Activated naive CD8-positive, alpha-beta T cell treated with anti-CD3 and anti-CD28 coated beads, Interleukin-2, amount 50 U/mL, for 24 hours (primary cell): ENCODE measurements at regions not wholly inside any gene's neighbourhood (a gene's known extent, or its start where the extent isn't known, plus 50 kb on each side); places are given as distances from the start of the nearest gene placed in this dataset.

Source experiments
- ATAC-seq: fragments of 150-1000 bp; cut with Tn5 transposase; one replicate; pipeline ENCODE4 v1.10.0; 2021
- DNase-seq: peaks from one replicate; pipeline ENCODE4 v3.0.0; 2021
- H3K27ac Mint-ChIP-seq: one replicate; pipeline ENCODE4 v1.8.0; 2021; ENCODE audit warnings: mild to moderate bottlenecking, mixed read lengths
- H3K27me3 Mint-ChIP-seq: one replicate; pipeline ENCODE4 v1.8.0; 2021; ENCODE audit warnings: mixed read lengths
- H3K36me3 Mint-ChIP-seq: one replicate; pipeline ENCODE4 v1.8.0; 2021; ENCODE audit warnings: low read depth, mixed read lengths
- H3K4me1 Mint-ChIP-seq: one replicate; pipeline ENCODE4 v1.8.0; 2021; ENCODE audit warnings: mixed read lengths
- H3K4me3 Mint-ChIP-seq: one replicate; pipeline ENCODE4 v1.8.0; 2021; ENCODE audit warnings: mild to moderate bottlenecking, moderate library complexity, mixed read lengths
- H3K9me3 Mint-ChIP-seq: one replicate; pipeline ENCODE4 v1.8.0; 2021; ENCODE audit warnings: mixed read lengths

GRCh38 chr1:4029376-4029775 lies 129.3 kb upstream of the C1orf174 start:
- Mint-ChIP-seq H3K4me1 (peaks cover 4% of the 10 kb centered on the region), H3K27me3 (peaks cover 16% of the 10 kb centered on the region), H3K9me3 (peaks cover 8% of the 10 kb centered on the region), H3K27ac (no peak overlapping the region), H3K4me3 (no peak overlapping the region), H3K36me3 (no peaks in the 10 kb centered on the region)
- DNase-seq = no peak
- ATAC-seq = no peak

- ATAC-seq = no peak
- Mint-ChIP-seq H3K36me3 (no peaks in the 10 kb centered on the region), H3K27me3 (peaks cover 12% of the 10 kb centered on the region), H3K4me1 (peaks cover 4% of the 10 kb centered on the region), H3K4me3 (no peak overlapping the region), H3K9me3 (peaks cover 8% of the 10 kb centered on the region), H3K27ac (no peak overlapping the region)
- no peak for DNase-seq
Observed at GRCh38 chr1:4032571-4032970, 132.5 kb upstream of the C1orf174 start.

GRCh38 chr1:4033129-4033676 lies 133.1 kb upstream of the C1orf174 start:
- DNase-seq (no peak), ATAC-seq (no peak)
- H3K36me3 Mint-ChIP-seq = no peaks in the 10 kb centered on the region
- H3K4me1 Mint-ChIP-seq = no peaks in the 10 kb centered on the region
- H3K4me3 Mint-ChIP-seq = no peak overlapping the region
- H3K27me3 Mint-ChIP-seq = peaks cover 12% of the 10 kb centered on the region
- no peak overlapping the region for H3K27ac Mint-ChIP-seq
- H3K9me3 Mint-ChIP-seq = peaks cover 8% of the 10 kb centered on the region

GRCh38 chr1:4033713-4034112 lies 133.6 kb upstream of the C1orf174 start:
- peaks cover 12% of the 10 kb centered on the region for H3K27me3 Mint-ChIP-seq
- H3K9me3 Mint-ChIP-seq = peaks cover 8% of the 10 kb centered on the region
- ATAC-seq = no peak
- DNase-seq = no peak
- no peak overlapping the region for H3K27ac Mint-ChIP-seq
- no peaks in the 10 kb centered on the region for H3K4me1 Mint-ChIP-seq
- H3K36me3 Mint-ChIP-seq = no peaks in the 10 kb centered on the region
- H3K4me3 Mint-ChIP-seq = no peak overlapping the region

GRCh38 chr1:4034318-4034887 lies 134.3 kb upstream of the C1orf174 start:
- ATAC-seq (no peak), DNase-seq (no peak)
- Mint-ChIP-seq H3K36me3 (no peaks in the 10 kb centered on the region), H3K4me3 (no peak overlapping the region), H3K27ac (no peak overlapping the region), H3K9me3 (peaks cover 8% of the 10 kb centered on the region), H3K4me1 (no peaks in the 10 kb centered on the region), H3K27me3 (peaks cover 12% of the 10 kb centered on the region)

GRCh38 chr1:4044967-4045366 lies 144.9 kb upstream of the C1orf174 start:
- Mint-ChIP-seq H3K36me3 (no peaks in the 10 kb centered on the region), H3K4me3 (no peak overlapping the region), H3K9me3 (no peaks in the 10 kb centered on the region), H3K27me3 (no peaks in the 10 kb centered on the region), H3K27ac (no peak overlapping the region), H3K4me1 (peaks cover 17% of the 10 kb centered on the region)
- DNase-seq (no peak), ATAC-seq (no peak)

GRCh38 chr1:4045397-4046010 lies 145.4 kb upstream of the C1orf174 start:
- DNase-seq = no peak
- H3K4me1 Mint-ChIP-seq = peaks cover 17% of the 10 kb centered on the region
- H3K4me3 Mint-ChIP-seq = no peak overlapping the region
- no peak overlapping the region for H3K27ac Mint-ChIP-seq
- H3K36me3 Mint-ChIP-seq = no peaks in the 10 kb centered on the region
- no peaks in the 10 kb centered on the region for H3K27me3 Mint-ChIP-seq
- no peak for ATAC-seq
- no peaks in the 10 kb centered on the region for H3K9me3 Mint-ChIP-seq

GRCh38 chr1:4046836-4047461 lies 146.9 kb upstream of the C1orf174 start:
- H3K4me1 Mint-ChIP-seq = peaks cover 17% of the 10 kb centered on the region
- H3K36me3 Mint-ChIP-seq = no peaks in the 10 kb centered on the region
- ATAC-seq (no peak), DNase-seq (no peak)
- no peaks in the 10 kb centered on the region for H3K27me3 Mint-ChIP-seq
- no peak overlapping the region for H3K4me3 Mint-ChIP-seq
- H3K9me3 Mint-ChIP-seq = no peaks in the 10 kb centered on the region
- H3K27ac Mint-ChIP-seq = no peak overlapping the region

GRCh38 chr1:4047666-4048065 lies 147.6 kb upstream of the C1orf174 start:
- H3K27ac Mint-ChIP-seq = no peak overlapping the region

GRCh38 chr1:4048076-4048475 lies 148.0 kb upstream of the C1orf174 start:
- no peaks in the 10 kb centered on the region for H3K36me3 Mint-ChIP-seq
- H3K27me3 Mint-ChIP-seq = no peaks in the 10 kb centered on the region

More at GRCh38 chr1:4047666-4048065, 147.6 kb upstream of the C1orf174 start:
- ATAC-seq = no peak
- H3K27me3 Mint-ChIP-seq = no peaks in the 10 kb centered on the region
- H3K36me3 Mint-ChIP-seq = no peaks in the 10 kb centered on the region
- no peak for DNase-seq
- H3K9me3 Mint-ChIP-seq = no peaks in the 10 kb centered on the region
- peaks cover 17% of the 10 kb centered on the region for H3K4me1 Mint-ChIP-seq
- no peak overlapping the region for H3K4me3 Mint-ChIP-seq

GRCh38 chr1:4048921-4049320 lies 148.8 kb upstream of the C1orf174 start:
- no peaks in the 10 kb centered on the region for H3K36me3 Mint-ChIP-seq
- ATAC-seq (no peak), DNase-seq (no peak)
- H3K4me3 Mint-ChIP-seq = no peak overlapping the region
- H3K27me3 Mint-ChIP-seq = no peaks in the 10 kb centered on the region
- H3K4me1 Mint-ChIP-seq = peaks cover 15% of the 10 kb centered on the region
- H3K27ac Mint-ChIP-seq = no peak overlapping the region
- H3K9me3 Mint-ChIP-seq = no peaks in the 10 kb centered on the region

More at GRCh38 chr1:4048076-4048475, 148.0 kb upstream of the C1orf174 start:
- no peak overlapping the region for H3K27ac Mint-ChIP-seq
- DNase-seq (no peak), ATAC-seq (no peak)
- H3K4me3 Mint-ChIP-seq = no peak overlapping the region
- no peaks in the 10 kb centered on the region for H3K9me3 Mint-ChIP-seq
- H3K4me1 Mint-ChIP-seq = peaks cover 17% of the 10 kb centered on the region

- no peaks in the 10 kb centered on the region for H3K27me3 Mint-ChIP-seq
- no peak for ATAC-seq
- peaks cover 14% of the 10 kb centered on the region for H3K4me1 Mint-ChIP-seq
Observed at GRCh38 chr1:4050998-4051397, 150.9 kb upstream of the C1orf174 start.

GRCh38 chr1:4052657-4053056 lies 152.6 kb upstream of the C1orf174 start:
- no peak overlapping the region for H3K27ac Mint-ChIP-seq
- DNase-seq (no peak), ATAC-seq (no peak)
- H3K36me3 Mint-ChIP-seq = no peaks in the 10 kb centered on the region
- no peaks in the 10 kb centered on the region for H3K9me3 Mint-ChIP-seq
- H3K4me3 Mint-ChIP-seq = no peak overlapping the region
- H3K27me3 Mint-ChIP-seq = no peaks in the 10 kb centered on the region
- peaks cover 1% of the 10 kb centered on the region for H3K4me1 Mint-ChIP-seq

More at GRCh38 chr1:4050998-4051397, 150.9 kb upstream of the C1orf174 start:
- H3K9me3 Mint-ChIP-seq = no peaks in the 10 kb centered on the region
- no peak overlapping the region for H3K27ac Mint-ChIP-seq
- H3K4me3 Mint-ChIP-seq = no peak overlapping the region
- DNase-seq = no peak
- no peaks in the 10 kb centered on the region for H3K36me3 Mint-ChIP-seq

- H3K9me3 Mint-ChIP-seq = no peaks in the 10 kb centered on the region
- no peak overlapping the region for H3K27ac Mint-ChIP-seq
Observed at GRCh38 chr1:4053160-4053748, 153.2 kb upstream of the C1orf174 start.

GRCh38 chr1:4053774-4054173 lies 153.7 kb upstream of the C1orf174 start:
- DNase-seq (no peak), ATAC-seq (no peak)
- Mint-ChIP-seq H3K27me3 (no peaks in the 10 kb centered on the region), H3K4me1 (no peaks in the 10 kb centered on the region), H3K36me3 (no peaks in the 10 kb centered on the region), H3K27ac (no peak overlapping the region), H3K4me3 (no peak overlapping the region), H3K9me3 (no peaks in the 10 kb centered on the region)

More at GRCh38 chr1:4053160-4053748, 153.2 kb upstream of the C1orf174 start:
- Mint-ChIP-seq H3K36me3 (no peaks in the 10 kb centered on the region), H3K4me3 (no peak overlapping the region), H3K4me1 (no peaks in the 10 kb centered on the region), H3K27me3 (no peaks in the 10 kb centered on the region)
- ATAC-seq = no peak
- no peak for DNase-seq
